ENCODE measurements at regions not wholly inside any gene's neighbourhood (a gene's known extent, or its start where the extent isn't known, plus 50 kb on each side); places are given as distances from the start of the nearest gene placed in this dataset.
"Not testable (repeated sequence)": the region's sequence is repeated elsewhere in the genome, so short reads cannot be mapped to it uniquely, and the experiment has no call there.

DNA sequence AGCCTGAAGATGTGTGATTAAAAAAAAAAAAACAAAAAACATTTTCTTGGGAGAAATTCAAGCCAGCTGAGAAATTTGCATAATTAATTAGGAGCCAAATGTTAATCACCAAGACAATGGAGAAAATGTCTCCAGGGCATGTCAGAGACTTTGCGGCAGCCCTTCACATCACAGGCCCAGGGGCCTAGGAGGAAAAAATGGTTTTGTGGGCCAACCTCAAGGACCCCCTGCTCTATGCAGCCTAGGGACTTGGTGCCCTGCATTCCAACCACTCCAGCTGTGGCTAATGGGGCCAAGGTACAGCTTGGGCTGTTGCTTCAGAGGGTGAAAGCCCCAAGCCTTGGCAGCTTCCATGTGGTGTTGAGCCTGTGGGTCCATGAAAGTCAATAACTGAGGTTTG, 241.9 kb upstream of the THUMPD2 start:
- no peak for TF ChIP-seq POLR2A (IDR thresholded peaks at IDR 0.05)
- TF ChIP-seq POLR2AphosphoS5 (IDR thresholded peaks at IDR 0.05), result no peak
- TF ChIP-seq, protein P1, sequence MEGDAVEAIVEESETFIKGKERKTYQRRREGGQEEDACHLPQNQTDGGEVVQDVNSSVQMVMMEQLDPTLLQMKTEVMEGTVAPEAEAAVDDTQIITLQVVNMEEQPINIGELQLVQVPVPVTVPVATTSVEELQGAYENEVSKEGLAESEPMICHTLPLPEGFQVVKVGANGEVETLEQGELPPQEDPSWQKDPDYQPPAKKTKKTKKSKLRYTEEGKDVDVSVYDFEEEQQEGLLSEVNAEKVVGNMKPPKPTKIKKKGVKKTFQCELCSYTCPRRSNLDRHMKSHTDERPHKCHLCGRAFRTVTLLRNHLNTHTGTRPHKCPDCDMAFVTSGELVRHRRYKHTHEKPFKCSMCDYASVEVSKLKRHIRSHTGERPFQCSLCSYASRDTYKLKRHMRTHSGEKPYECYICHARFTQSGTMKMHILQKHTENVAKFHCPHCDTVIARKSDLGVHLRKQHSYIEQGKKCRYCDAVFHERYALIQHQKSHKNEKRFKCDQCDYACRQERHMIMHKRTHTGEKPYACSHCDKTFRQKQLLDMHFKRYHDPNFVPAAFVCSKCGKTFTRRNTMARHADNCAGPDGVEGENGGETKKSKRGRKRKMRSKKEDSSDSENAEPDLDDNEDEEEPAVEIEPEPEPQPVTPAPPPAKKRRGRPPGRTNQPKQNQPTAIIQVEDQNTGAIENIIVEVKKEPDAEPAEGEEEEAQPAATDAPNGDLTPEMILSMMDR (IDR thresholded peaks at IDR 0.05), result no peak
- no peak for TF ChIP-seq EP300 (IDR thresholded peaks at IDR 0.05)
- H3K27me3 ChIP-seq, result no peaks in the 10 kb centered on the region
- 100% methylated on average over 1 of the region's 1 CpG for WGBS
- no peak for DNase-seq (ENCODE audit: low spot score in 2 of 2)
- H3K4me3 ChIP-seq, result no peak overlapping the region
- no peaks in the 10 kb centered on the region for H3K36me3 ChIP-seq
- H3K27ac ChIP-seq, result no peak overlapping the region
- H3K9me3 ChIP-seq, result no peaks in the 10 kb centered on the region
- no peaks in the 10 kb centered on the region for H3K4me1 ChIP-seq

DNA sequence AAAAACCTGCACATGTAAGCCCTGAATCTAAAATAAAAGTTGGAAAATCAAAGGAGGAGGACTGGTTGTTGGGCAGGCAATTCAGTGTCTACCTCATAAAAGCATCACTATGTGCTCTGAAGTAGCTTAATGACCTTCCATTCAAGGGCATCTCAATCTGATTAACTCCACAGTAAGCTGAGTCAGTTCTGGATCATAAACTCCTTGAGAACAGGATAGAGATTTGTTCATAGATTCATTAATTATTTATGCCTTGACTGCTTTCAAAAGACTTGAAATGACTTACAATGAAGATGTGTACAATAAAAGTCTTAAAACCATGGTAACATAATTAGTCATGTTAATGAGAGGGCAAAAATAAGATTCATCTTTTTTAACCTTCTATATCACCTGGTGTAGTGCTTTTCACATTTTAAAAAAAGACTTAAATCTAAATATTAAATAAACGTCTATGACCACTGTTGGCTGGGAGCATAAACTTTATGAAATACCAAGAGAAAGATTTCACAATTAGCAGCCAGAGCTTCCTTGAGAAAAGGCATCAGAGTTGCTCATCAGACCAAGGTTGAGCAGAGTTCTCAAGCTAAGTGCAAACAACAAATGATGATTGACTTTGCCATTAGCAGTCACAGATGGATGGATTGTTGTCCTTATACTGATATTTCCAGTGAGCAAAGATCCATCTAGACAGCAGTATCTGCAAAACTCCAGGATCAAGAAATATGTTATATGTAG, 237.3 kb upstream of the THUMPD2 start:
- no peak for DNase-seq (ENCODE audit: low spot score in 2 of 2)
- Histone ChIP-seq H3K4me1 (no peaks in the 10 kb centered on the region), H3K36me3 (no peaks in the 10 kb centered on the region), H3K4me3 (no peak overlapping the region), H3K27me3 (no peaks in the 10 kb centered on the region), H3K27ac (no peak overlapping the region), H3K9me3 (no peaks in the 10 kb centered on the region)
- 68% methylated on average over 1 of the region's 1 CpG for WGBS
- TF ChIP-seq EP300 (IDR thresholded peaks at IDR 0.05) (no peak), POLR2AphosphoS5 (IDR thresholded peaks at IDR 0.05) (no peak), POLR2A (IDR thresholded peaks at IDR 0.05) (no peak)
- TF ChIP-seq, protein P1 (IDR thresholded peaks at IDR 0.05), result no peak

DNA sequence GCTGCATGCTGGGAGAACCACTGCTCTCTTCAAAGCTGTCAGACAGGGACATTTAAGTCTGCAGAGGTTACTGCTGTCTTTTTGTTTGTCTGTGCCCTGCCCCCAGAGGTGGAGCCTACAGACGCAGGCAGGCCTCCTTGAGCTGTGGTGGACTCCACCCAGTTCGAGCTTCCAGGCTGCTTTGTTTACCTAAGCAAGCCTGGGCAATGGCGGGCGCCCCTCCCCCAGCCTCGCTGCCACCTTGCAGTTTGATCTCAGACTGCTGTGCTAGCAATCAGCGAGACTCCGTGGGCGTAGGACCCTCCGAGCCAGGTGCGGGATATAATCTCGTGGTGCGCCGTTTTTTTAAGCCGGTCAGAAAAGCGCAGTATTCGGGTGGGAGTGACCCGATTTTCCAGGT, 234.9 kb upstream of the THUMPD2 start:
- H3K4me3 ChIP-seq; H3K4me1 ChIP-seq; H3K27me3 ChIP-seq; H3K27ac ChIP-seq; DNase-seq (ENCODE audit: low spot score in 2 of 2); H3K9me3 ChIP-seq; H3K36me3 ChIP-seq: not testable (repeated sequence)
- 91% methylated on average over 15 of the region's 17 CpGs for WGBS

DNA sequence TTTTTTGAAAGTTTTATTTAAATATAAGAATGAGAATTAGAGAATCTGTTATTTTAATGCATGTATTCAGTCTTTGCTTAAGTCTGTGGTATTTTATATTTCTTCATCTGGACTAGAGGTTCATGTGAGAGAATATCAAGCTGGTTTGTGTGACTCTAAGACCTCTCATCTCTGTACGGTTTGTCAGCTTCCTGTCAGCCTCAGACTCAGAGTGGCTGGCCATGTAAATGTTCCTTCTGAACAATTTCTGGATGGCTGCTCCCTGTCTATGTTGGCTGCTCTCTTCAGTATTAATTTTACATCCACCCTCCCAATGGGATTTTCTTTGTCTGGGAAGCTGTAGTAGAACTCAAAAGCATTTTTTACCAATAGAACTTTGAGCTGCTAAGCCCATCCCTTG, 225.3 kb upstream of the THUMPD2 start:
- 43% methylated on average over 1 of the region's 1 CpG for WGBS
- Histone ChIP-seq H3K4me1 (no peaks in the 10 kb centered on the region), H3K9me3 (no peaks in the 10 kb centered on the region), H3K27ac (no peak overlapping the region), H3K36me3 (no peaks in the 10 kb centered on the region), H3K4me3 (no peak overlapping the region), H3K27me3 (no peaks in the 10 kb centered on the region)
- no peak for DNase-seq (ENCODE audit: low spot score in 2 of 2)
- TF ChIP-seq, protein P1 (IDR thresholded peaks at IDR 0.05), result no peak
- TF ChIP-seq POLR2AphosphoS5 (IDR thresholded peaks at IDR 0.05), result no peak
- no peak for TF ChIP-seq EP300 (IDR thresholded peaks at IDR 0.05)
- TF ChIP-seq POLR2A (IDR thresholded peaks at IDR 0.05), result no peak

DNA sequence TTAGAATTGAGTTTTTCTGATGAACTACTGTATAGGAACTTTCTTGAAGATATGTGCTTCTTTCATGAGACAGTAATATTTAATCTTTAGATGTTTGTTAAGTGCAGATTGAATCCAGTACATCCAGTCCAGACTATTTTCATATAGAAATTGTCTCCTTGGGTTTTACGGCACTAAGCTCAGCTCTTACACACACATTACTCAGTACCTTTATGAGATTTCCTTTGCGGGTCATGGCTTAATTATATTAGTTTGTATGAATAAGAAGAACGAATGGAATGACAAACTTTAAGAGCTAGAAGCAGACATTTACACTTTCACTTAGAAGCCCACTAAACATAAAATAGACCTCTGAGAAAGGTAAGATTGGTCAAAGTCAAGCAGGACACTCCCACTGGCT, 223.3 kb upstream of the THUMPD2 start:
- no peaks in the 10 kb centered on the region for H3K27me3 ChIP-seq
- no peaks in the 10 kb centered on the region for H3K9me3 ChIP-seq
- H3K36me3 ChIP-seq, result no peaks in the 10 kb centered on the region
- WGBS, result 98% methylated on average over 3 of the region's 3 CpGs
- no peak overlapping the region for H3K4me3 ChIP-seq
- H3K4me1 ChIP-seq, result no peaks in the 10 kb centered on the region
- DNase-seq (ENCODE audit: low spot score in 2 of 2), result no peak
- no peak overlapping the region for H3K27ac ChIP-seq
- TF ChIP-seq POLR2A (IDR thresholded peaks at IDR 0.05) (no peak), POLR2AphosphoS5 (IDR thresholded peaks at IDR 0.05) (no peak), EP300 (IDR thresholded peaks at IDR 0.05) (no peak)
- TF ChIP-seq, protein P1 (IDR thresholded peaks at IDR 0.05), result no peak

DNA sequence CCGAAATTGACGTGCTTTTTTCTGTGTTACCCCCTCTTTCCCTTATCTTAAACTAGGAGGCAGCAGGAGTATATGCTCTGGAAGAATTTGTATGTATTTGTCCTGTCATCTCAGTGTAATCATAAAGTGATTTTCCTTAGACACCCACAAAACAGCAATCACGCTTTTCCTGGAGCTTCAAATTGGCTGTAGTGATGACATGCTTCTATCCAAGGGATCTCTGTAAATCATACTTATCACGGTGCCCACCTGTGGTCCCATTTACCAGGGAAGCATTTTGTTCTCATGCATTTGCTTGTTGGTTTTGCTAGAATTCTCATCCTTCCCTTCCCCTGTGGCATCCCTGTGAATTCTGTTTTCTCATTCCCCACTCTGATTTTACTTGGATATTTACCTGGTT, 220.8 kb upstream of the THUMPD2 start:
- WGBS, result 97% methylated on average over 4 of the region's 4 CpGs
- no peaks in the 10 kb centered on the region for H3K9me3 ChIP-seq

More for the DNA sequence above, 220.8 kb upstream of the THUMPD2 start:
- H3K27me3 ChIP-seq, result no peaks in the 10 kb centered on the region
- no peaks in the 10 kb centered on the region for H3K4me1 ChIP-seq
- no peaks in the 10 kb centered on the region for H3K36me3 ChIP-seq
- TF ChIP-seq, protein P1 (IDR thresholded peaks at IDR 0.05), result no peak
- TF ChIP-seq POLR2A (IDR thresholded peaks at IDR 0.05) (no peak), POLR2AphosphoS5 (IDR thresholded peaks at IDR 0.05) (no peak), EP300 (IDR thresholded peaks at IDR 0.05) (no peak)
- H3K27ac ChIP-seq, result no peak overlapping the region
- H3K4me3 ChIP-seq, result no peak overlapping the region
- no peak for DNase-seq (ENCODE audit: low spot score in 2 of 2)

Data from suprapubic skin (tissue), 4 donors.